DND-41 (cell line): ENCODE measurements at regions not wholly inside any gene's neighbourhood (a gene's known extent, or its start where the extent isn't known, plus 50 kb on each side); places are given as distances from the start of the nearest gene placed in this dataset.

Source experiments
- CTCF ChIP-seq: IDR thresholded peaks from 2 replicates; pipeline ENCODE4 v1.5.1; 2012; ENCODE audit warnings: borderline replicate concordance, low read length, moderate library complexity, mild to moderate bottlenecking; ENCODE audit not compliant: poor library complexity, severe bottlenecking; ENCODE audit errors: extremely low read depth
- EZH2 ChIP-seq: IDR thresholded peaks from 3 replicates; pipeline ENCODE4 v1.6.1; 2012; ENCODE audit warnings: borderline replicate concordance, low read depth, mild to moderate bottlenecking, moderate library complexity, low read length, inconsistent platforms; ENCODE audit not compliant: severe bottlenecking

GRCh38 chr13:88932950-88933349, 1261.8 kb downstream of the SLITRK5 start:
- TF ChIP-seq CTCF (no peak), EZH2 (no peak)
